GM12878 (cell line): ENCODE measurements at regions not wholly inside any gene's neighbourhood (a gene's known extent, or its start where the extent isn't known, plus 50 kb on each side); places are given as distances from the start of the nearest gene placed in this dataset.

Source experiments
- ATAC-seq: fragments of 200-7000 bp; cut with Tn5 transposase; 3 replicates; pipeline ENCODE4 v1.9.1; 2020; ENCODE audit warnings: mild to moderate bottlenecking, moderate library complexity
- BruUV-seq: library from RNA; stranded (reverse); fragments of 400-500 nt; replicated peaks from 2 replicates; lab custom pipeline; 2021; lab: Mats Ljungman, UMichigan
- CTCF ChIA-PET: fragments of 300-600 bp; sonication (Branson Sonifier 250); formaldehyde crosslinking; extraction: SDS; loops from one replicate; lab custom pipeline; 2021; ENCODE audit warnings: inconsistent platforms; lab: Yijun Ruan, JAX
- POLR2A ChIA-PET: fragments of 350-600 bp; formaldehyde crosslinking; extraction: SDS; loops from one replicate; lab custom pipeline; 2021; ENCODE audit warnings: inconsistent platforms; lab: Charles Lee
- RAD21 ChIA-PET: fragments of 300-600 bp; sonication (Branson Sonifier 250); formaldehyde crosslinking; loops from one replicate; lab custom pipeline; 2023; ENCODE audit warnings: antibody characterized with exemption; ENCODE audit not compliant: unreplicated experiment; lab: Charles Lee
- SMC1A ChIA-PET: fragments of 300-600 bp; sonication (Branson Sonifier 250); formaldehyde crosslinking; loops from one replicate; lab custom pipeline; 2023; ENCODE audit not compliant: unreplicated experiment, uncharacterized antibody; lab: Charles Lee
- DNase-seq: peaks from one replicate; pipeline ENCODE4 v3.0.0-alpha.2; 2011; ENCODE audit warnings: low read depth, low spot score
- FAIRE-seq: peaks from 3 replicates; lab custom pipeline; 2011; peaks lifted over from hg19 to GRCh38; lab: Jason Lieb, UNC
- H2AFZ ChIP-seq: 2 replicates; pipeline ENCODE4 v1.6.0; 2011; ENCODE audit warnings: low read depth, low read length, control low read depth; ENCODE audit not compliant: control insufficient read depth
- H3K27ac ChIP-seq: 2 replicates; pipeline ENCODE4 v1.5.1; 2011; ENCODE audit warnings: control low read depth; ENCODE audit not compliant: control insufficient read depth, insufficient read depth
- H3K27me3 ChIP-seq, 2 experiments: replicated peaks in 1 of 2; 2 replicates each; pipeline versions ENCODE4 v1.6.0 to v1.6.1; 2011; ENCODE audit warnings: low read length in 1 of 2; ENCODE audit not compliant: control insufficient read depth in 2 of 2, insufficient read depth in 2 of 2
- H3K36me3 ChIP-seq, 2 experiments: 2 replicates each; pipeline ENCODE4 v1.5.1; 2011; ENCODE audit warnings: low read length in 1 of 2; ENCODE audit not compliant: control insufficient read depth in 2 of 2, insufficient read depth in 2 of 2
- H3K4me1 ChIP-seq: 2 replicates; pipeline ENCODE4 v1.6.1; 2011; ENCODE audit warnings: mild to moderate bottlenecking, low read length, moderate library complexity, mixed read lengths; ENCODE audit not compliant: control insufficient read depth, insufficient read depth
- H3K4me2 ChIP-seq: 2 replicates; pipeline ENCODE4 v1.6.0; 2011; ENCODE audit warnings: control low read depth; ENCODE audit not compliant: control insufficient read depth, insufficient read depth
- H3K4me3 ChIP-seq: fragments of 200-600 bp; sonication (generic); 2 replicates; pipeline ENCODE4 v1.5.1; 2016
- H3K79me2 ChIP-seq: 2 replicates; pipeline ENCODE4 v1.6.0; 2011; ENCODE audit warnings: low read length; ENCODE audit not compliant: control insufficient read depth, insufficient read depth
- H3K9ac ChIP-seq: 2 replicates; pipeline ENCODE4 v1.8.0; 2011; ENCODE audit warnings: low read length, control low read depth, mixed read lengths; ENCODE audit not compliant: control insufficient read depth, insufficient read depth
- H3K9me3 ChIP-seq: replicated peaks from 3 replicates; pipeline ENCODE4 v1.5.1; 2011; ENCODE audit warnings: mild to moderate bottlenecking, low read length; ENCODE audit not compliant: control insufficient read depth, insufficient read depth
- H4K20me1 ChIP-seq: 2 replicates; pipeline ENCODE4 v1.6.0; 2011; ENCODE audit not compliant: control insufficient read depth, insufficient read depth
- RBBP5 ChIP-seq: fragments of 200-600 bp; sonication (generic); conservative IDR thresholded peaks from 2 replicates; pipeline ENCODE4 v1.6.1; 2016
- SRF ChIP-seq, 2 experiments: IDR thresholded peaks; 2 replicates each; pipeline ENCODE4 v1.6.1; 2011; ENCODE audit warnings: low read depth in 2 of 2, low read length in 2 of 2, mild to moderate bottlenecking in 1 of 2, moderate library complexity in 1 of 2
- WGBS: methylation state at CpG from one replicate; pipeline ENCODE4 v1.1.6; 2016; ENCODE audit warnings: low lambda C conversion rate; ENCODE audit not compliant: insufficient replicate concordance, insufficient coverage; ENCODE audit errors: missing lambda C conversion rate; 5-methylcytosine and 5-hydroxymethylcytosine counted together
- in situ Hi-C: fragments of 300-500 bp; cut with MboI; formaldehyde crosslinking; loops from 9 replicates; pipeline ENCODE4 v1.14.3; 2018; ENCODE audit warnings: mixed read lengths
- intact Hi-C: fragments of 100-400 bp; cut with micrococcal nuclease; formaldehyde crosslinking; loops from one replicate; pipeline ENCODE4 v1.14.2; 2022; ENCODE audit not compliant: unreplicated experiment
- TF ChIP-seq, protein P1 (sequence below): IDR thresholded peaks from 2 replicates; pipeline ENCODE4 v1.6.1; 2012; ENCODE audit warnings: improper control_type of control experiment, low read depth, low read length; ENCODE audit not compliant: insufficient replicate concordance

- no peak overlapping the region for H3K4me2 ChIP-seq
- no peaks in the 10 kb centered on the region for H3K36me3 ChIP-seq
- peaks cover 2% of the 10 kb centered on the region; the same call in 2 of the 3 replicates for H3K9me3 ChIP-seq
- 47% methylated on average over 21 of the region's 22 CpGs for WGBS
- no peaks in the 10 kb centered on the region for H3K79me2 ChIP-seq
- SMC1A ChIA-PET = no interaction called here
- no peak overlapping the region for H3K9ac ChIP-seq
- intact Hi-C loops (no loop called here), in situ Hi-C loops (no loop called here)
- POLR2A ChIA-PET = no interaction called here
- ATAC-seq (no peak), FAIRE-seq (no peak), DNase-seq (no peak)
- H3K27me3 ChIP-seq = no peaks in the 10 kb centered on the region
- RAD21 ChIA-PET = no interaction called here
- no peaks in the 10 kb centered on the region for H3K4me1 ChIP-seq
- no peak overlapping the region for H2AFZ ChIP-seq
- TF ChIP-seq RBBP5 (no peak), SRF (IDR thresholded peaks at IDR 0.05; ENCODE audit: low read depth in 2 of 2, low read length in 2 of 2) (no peak)
- TF ChIP-seq, protein P1, sequence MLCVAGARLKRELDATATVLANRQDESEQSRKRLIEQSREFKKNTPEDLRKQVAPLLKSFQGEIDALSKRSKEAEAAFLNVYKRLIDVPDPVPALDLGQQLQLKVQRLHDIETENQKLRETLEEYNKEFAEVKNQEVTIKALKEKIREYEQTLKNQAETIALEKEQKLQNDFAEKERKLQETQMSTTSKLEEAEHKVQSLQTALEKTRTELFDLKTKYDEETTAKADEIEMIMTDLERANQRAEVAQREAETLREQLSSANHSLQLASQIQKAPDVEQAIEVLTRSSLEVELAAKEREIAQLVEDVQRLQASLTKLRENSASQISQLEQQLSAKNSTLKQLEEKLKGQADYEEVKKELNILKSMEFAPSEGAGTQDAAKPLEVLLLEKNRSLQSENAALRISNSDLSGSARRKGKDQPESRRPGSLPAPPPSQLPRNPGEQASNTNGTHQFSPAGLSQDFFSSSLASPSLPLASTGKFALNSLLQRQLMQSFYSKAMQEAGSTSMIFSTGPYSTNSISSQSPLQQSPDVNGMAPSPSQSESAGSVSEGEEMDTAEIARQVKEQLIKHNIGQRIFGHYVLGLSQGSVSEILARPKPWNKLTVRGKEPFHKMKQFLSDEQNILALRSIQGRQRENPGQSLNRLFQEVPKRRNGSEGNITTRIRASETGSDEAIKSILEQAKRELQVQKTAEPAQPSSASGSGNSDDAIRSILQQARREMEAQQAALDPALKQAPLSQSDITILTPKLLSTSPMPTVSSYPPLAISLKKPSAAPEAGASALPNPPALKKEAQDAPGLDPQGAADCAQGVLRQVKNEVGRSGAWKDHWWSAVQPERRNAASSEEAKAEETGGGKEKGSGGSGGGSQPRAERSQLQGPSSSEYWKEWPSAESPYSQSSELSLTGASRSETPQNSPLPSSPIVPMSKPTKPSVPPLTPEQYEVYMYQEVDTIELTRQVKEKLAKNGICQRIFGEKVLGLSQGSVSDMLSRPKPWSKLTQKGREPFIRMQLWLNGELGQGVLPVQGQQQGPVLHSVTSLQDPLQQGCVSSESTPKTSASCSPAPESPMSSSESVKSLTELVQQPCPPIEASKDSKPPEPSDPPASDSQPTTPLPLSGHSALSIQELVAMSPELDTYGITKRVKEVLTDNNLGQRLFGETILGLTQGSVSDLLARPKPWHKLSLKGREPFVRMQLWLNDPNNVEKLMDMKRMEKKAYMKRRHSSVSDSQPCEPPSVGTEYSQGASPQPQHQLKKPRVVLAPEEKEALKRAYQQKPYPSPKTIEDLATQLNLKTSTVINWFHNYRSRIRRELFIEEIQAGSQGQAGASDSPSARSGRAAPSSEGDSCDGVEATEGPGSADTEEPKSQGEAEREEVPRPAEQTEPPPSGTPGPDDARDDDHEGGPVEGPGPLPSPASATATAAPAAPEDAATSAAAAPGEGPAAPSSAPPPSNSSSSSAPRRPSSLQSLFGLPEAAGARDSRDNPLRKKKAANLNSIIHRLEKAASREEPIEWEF = no peak
- H4K20me1 ChIP-seq = no peaks in the 10 kb centered on the region
- no peak overlapping the region for H3K27ac ChIP-seq
- no TSS peak for BruUV-seq
- CTCF ChIA-PET = no interaction called here
- H3K4me3 ChIP-seq = no peak overlapping the region
Observed at GRCh38 chr22:48660104-48660789, 1167.4 kb downstream of the BRD1 start.
